Neuronal stem cell (in vitro differentiated cells): ENCODE measurements at regions not wholly inside any gene's neighbourhood (a gene's known extent, or its start where the extent isn't known, plus 50 kb on each side); places are given as distances from the start of the nearest gene placed in this dataset.

Experiments used
- DNase-seq: peaks from one replicate; pipeline ENCODE4 v3.0.0-alpha.2; 2013; ENCODE audit warnings: low spot score
- H2AFZ ChIP-seq: one replicate; pipeline ENCODE4 v1.6.1; 2013; ENCODE audit warnings: mild to moderate bottlenecking, low read length, inconsistent platforms
- H2AK5ac ChIP-seq: 2 replicates; pipeline ENCODE4 v1.6.1; 2013; ENCODE audit warnings: low read depth, mild to moderate bottlenecking, inconsistent platforms, low read length, moderate library complexity, mixed read lengths
- H2BK120ac ChIP-seq: 2 replicates; pipeline ENCODE4 v1.6.1; 2013; ENCODE audit warnings: low read depth, mild to moderate bottlenecking, inconsistent platforms, low read length, moderate library complexity, mixed read lengths
- H2BK12ac ChIP-seq: one replicate; pipeline ENCODE4 v1.6.1; 2013; ENCODE audit warnings: low read length, inconsistent platforms
- H2BK15ac ChIP-seq: 2 replicates; pipeline ENCODE4 v1.6.1; 2013; ENCODE audit warnings: mild to moderate bottlenecking, low read length, inconsistent platforms, mixed read lengths
- H2BK5ac ChIP-seq: one replicate; pipeline ENCODE4 v1.6.1; 2013; ENCODE audit warnings: inconsistent platforms, mild to moderate bottlenecking, low read length, moderate library complexity
- H3K14ac ChIP-seq: one replicate; pipeline ENCODE4 v1.6.1; 2013; ENCODE audit warnings: low read length, inconsistent platforms
- H3K18ac ChIP-seq: 2 replicates; pipeline ENCODE4 v1.6.1; 2013; ENCODE audit warnings: low read length, inconsistent platforms
- H3K23ac ChIP-seq: 2 replicates; pipeline ENCODE4 v1.6.1; 2013; ENCODE audit warnings: low read depth, mild to moderate bottlenecking, mixed read lengths, low read length, inconsistent platforms; ENCODE audit not compliant: poor library complexity
- H3K27ac ChIP-seq: replicated peaks from 3 replicates; pipeline ENCODE4 v1.5.1; 2013; ENCODE audit warnings: low read length, inconsistent platforms
- H3K27me3 ChIP-seq, 3 experiments: 2 replicates each; pipeline ENCODE4 v1.6.1; 2013; ENCODE audit warnings: low read length in 3 of 3, mild to moderate bottlenecking in 2 of 3, inconsistent platforms in 1 of 3, low read depth in 1 of 3, mixed read lengths in 1 of 3, moderate library complexity in 1 of 3; ENCODE audit not compliant: control insufficient read depth in 3 of 3, insufficient read depth in 3 of 3
- H3K36me3 ChIP-seq, 2 donors: replicated peaks in 1 of 2; 2 replicates each; pipeline ENCODE4 v1.6.1; 2013; ENCODE audit warnings: low read length in 2 of 2; ENCODE audit not compliant: control insufficient read depth in 2 of 2, insufficient read depth in 2 of 2
- H3K4ac ChIP-seq: 2 replicates; pipeline ENCODE4 v1.6.1; 2013; ENCODE audit warnings: inconsistent platforms, mild to moderate bottlenecking, low read length, moderate library complexity
- H3K4me1 ChIP-seq, 2 donors: 1 replicate in 1 of 2; 2 replicates in 1 of 2; pipeline ENCODE4 v1.6.1; 2013; ENCODE audit warnings: low read length in 2 of 2, low read depth in 1 of 2; ENCODE audit not compliant: control insufficient read depth in 2 of 2, insufficient read depth in 1 of 2
- H3K4me2 ChIP-seq: one replicate; pipeline ENCODE4 v1.6.1; 2013; ENCODE audit warnings: mild to moderate bottlenecking, low read length, inconsistent platforms; ENCODE audit not compliant: insufficient read depth, poor library complexity, severe bottlenecking
- H3K4me3 ChIP-seq, 2 donors: 2 replicates each; pipeline ENCODE4 v1.5.1; 2013; ENCODE audit warnings: low read length in 2 of 2, mild to moderate bottlenecking in 2 of 2, inconsistent platforms in 1 of 2, moderate library complexity in 1 of 2
- H3K79me1 ChIP-seq: one replicate; pipeline ENCODE4 v1.6.1; 2013; ENCODE audit warnings: low read depth, mild to moderate bottlenecking, inconsistent platforms, low read length, moderate library complexity
- H3K9ac ChIP-seq: one replicate; pipeline ENCODE4 v1.6.1; 2013; ENCODE audit warnings: mild to moderate bottlenecking, low read depth, low read length, inconsistent platforms; ENCODE audit not compliant: poor library complexity
- H3K9me3 ChIP-seq, 2 donors: replicated peaks in 1 of 2; 2 replicates each; pipeline versions ENCODE3 to v1.6.1; 2013; ENCODE audit warnings: low read length in 2 of 2, mild to moderate bottlenecking in 2 of 2, inconsistent platforms in 1 of 2, low read depth in 1 of 2, mixed read lengths in 1 of 2, moderate library complexity in 1 of 2; ENCODE audit not compliant: control insufficient read depth in 2 of 2, insufficient read depth in 1 of 2
- H4K8ac ChIP-seq: one replicate; pipeline ENCODE4 v1.6.1; 2013; ENCODE audit warnings: low read depth, mild to moderate bottlenecking, inconsistent platforms, low read length, moderate library complexity
- H4K91ac ChIP-seq: one replicate; pipeline ENCODE4 v1.6.1; 2013; ENCODE audit warnings: low read length, low read depth, mild to moderate bottlenecking, inconsistent platforms; ENCODE audit not compliant: poor library complexity
- WGBS, 2 donors: extraction: QIAGEN DNeasy Blood & Tissue Kit; methylation state at CpG; one replicate each; pipeline ENCODE4 v1.1.7; 2013; ENCODE audit warnings: missing lambda C conversion rate in 2 of 2, mixed read lengths in 1 of 2; ENCODE audit not compliant: insufficient read length in 2 of 2, insufficient replicate concordance in 1 of 2; ENCODE audit errors: extremely low coverage in 2 of 2; 5-methylcytosine and 5-hydroxymethylcytosine counted together

- H3K27me3 ChIP-seq = no peaks in the 10 kb centered on the region
- H3K4me1 ChIP-seq = peaks cover 0 to 1% of the 10 kb centered on the region in 2 donors
- H3K36me3 ChIP-seq = no peaks in the 10 kb centered on the region
- no peak overlapping the region for H2AK5ac ChIP-seq
- DNase-seq = no peak
- no peak overlapping the region for H2BK5ac ChIP-seq
- H4K91ac ChIP-seq = no peak overlapping the region
- H2BK120ac ChIP-seq = no peak overlapping the region
- H4K8ac ChIP-seq = no peak overlapping the region
- no peaks in the 10 kb centered on the region for H3K79me1 ChIP-seq
- H3K4me2 ChIP-seq = no peak overlapping the region
- no peak overlapping the region for H3K14ac ChIP-seq
- no peak overlapping the region for H3K27ac ChIP-seq
- H3K9me3 ChIP-seq = no peaks in the 10 kb centered on the region
- H3K4ac ChIP-seq = no peak overlapping the region
- no peak overlapping the region for H3K9ac ChIP-seq
- H2AFZ ChIP-seq = no peak overlapping the region
- H2BK12ac ChIP-seq = no peak overlapping the region
- no peak overlapping the region for H3K4me3 ChIP-seq
- H2BK15ac ChIP-seq = no peak overlapping the region
- H3K23ac ChIP-seq = no peak overlapping the region
- WGBS, 2 donors = no CpG with 5 or more reads among the region's 1 CpG
- H3K18ac ChIP-seq = no peak overlapping the region
These were observed 109.8 kb upstream of the GULP1 start for GRCh38 chr2:188181884-188182283.

GRCh38 chr2:188187726-188188125 lies 103.9 kb upstream of the GULP1 start:
- H3K4me1 ChIP-seq = no peaks in the 10 kb centered on the region
- H3K9me3 ChIP-seq = no peaks in the 10 kb centered on the region
- H3K4ac ChIP-seq = no peak overlapping the region
- no peak overlapping the region for H4K91ac ChIP-seq
- H3K36me3 ChIP-seq = no peaks in the 10 kb centered on the region
- H2AFZ ChIP-seq = no peak overlapping the region
- no peak overlapping the region for H3K14ac ChIP-seq
- no peaks in the 10 kb centered on the region for H3K79me1 ChIP-seq
- no peak overlapping the region for H2AK5ac ChIP-seq
- no peak overlapping the region for H3K18ac ChIP-seq
- H3K23ac ChIP-seq = no peak overlapping the region
- no peak overlapping the region for H3K4me2 ChIP-seq
- no peak overlapping the region for H2BK120ac ChIP-seq
- H3K4me3 ChIP-seq = no peak overlapping the region
- no peak overlapping the region for H2BK12ac ChIP-seq
- H4K8ac ChIP-seq = no peak overlapping the region
- no peak for DNase-seq
- H3K27me3 ChIP-seq = no peaks in the 10 kb centered on the region
- H3K27ac ChIP-seq = no peak overlapping the region
- H2BK15ac ChIP-seq = no peak overlapping the region
- no peak overlapping the region for H3K9ac ChIP-seq
- H2BK5ac ChIP-seq = no peak overlapping the region

- no peak overlapping the region for H2AK5ac ChIP-seq
- no peak overlapping the region for H3K23ac ChIP-seq
- H3K79me1 ChIP-seq = no peaks in the 10 kb centered on the region
- no peak overlapping the region for H2BK15ac ChIP-seq
- no peak overlapping the region for H3K4me3 ChIP-seq
- H3K36me3 ChIP-seq = no peaks in the 10 kb centered on the region
- no peak overlapping the region for H3K18ac ChIP-seq
- H4K8ac ChIP-seq = no peak overlapping the region
- no peak overlapping the region for H3K4ac ChIP-seq
- H3K27ac ChIP-seq = no peak overlapping the region
- no peak for DNase-seq
- H3K4me2 ChIP-seq = no peak overlapping the region
- H3K9ac ChIP-seq = no peak overlapping the region
- H3K14ac ChIP-seq = no peak overlapping the region
- H2AFZ ChIP-seq = no peak overlapping the region
- no peak overlapping the region for H2BK5ac ChIP-seq
- no peak overlapping the region for H2BK12ac ChIP-seq
- no peaks in the 10 kb centered on the region for H3K27me3 ChIP-seq
- no peaks in the 10 kb centered on the region for H3K4me1 ChIP-seq
- no peak overlapping the region for H4K91ac ChIP-seq
- H2BK120ac ChIP-seq = no peak overlapping the region
- WGBS, 2 donors = no CpG with 5 or more reads among the region's 3 CpGs
- no peaks in the 10 kb centered on the region for H3K9me3 ChIP-seq
These were observed 102.3 kb upstream of the GULP1 start for GRCh38 chr2:188189356-188189755.

- DNase-seq = no peak
- Histone ChIP-seq H2BK5ac (no peak overlapping the region), H3K4me1 (no peaks in the 10 kb centered on the region), H3K27ac (no peak overlapping the region), H3K14ac (no peak overlapping the region), H2BK15ac (no peak overlapping the region), H3K23ac (no peak overlapping the region), H3K79me1 (no peaks in the 10 kb centered on the region), H3K4me2 (no peak overlapping the region), H2BK12ac (no peak overlapping the region), H2AFZ (no peak overlapping the region), H3K36me3 (no peaks in the 10 kb centered on the region), H3K18ac (no peak overlapping the region), H3K27me3 (no peaks in the 10 kb centered on the region), H3K4me3 (no peak overlapping the region), H3K4ac (no peak overlapping the region), H3K9ac (no peak overlapping the region), H4K8ac (no peak overlapping the region), H2AK5ac (no peak overlapping the region), H3K9me3 (no peaks in the 10 kb centered on the region), H2BK120ac (no peak overlapping the region), H4K91ac (no peak overlapping the region)
- no CpG with 5 or more reads among the region's 1 CpG for WGBS, 2 donors
These were observed 98.4 kb upstream of the GULP1 start for GRCh38 chr2:188193230-188193629.
